Bronchial epithelial cell (primary cell): ENCODE measurements at regions not wholly inside any gene's neighbourhood (a gene's known extent, or its start where the extent isn't known, plus 50 kb on each side); places are given as distances from the start of the nearest gene placed in this dataset.

Source experiments
- DNase-seq: peaks from one replicate; pipeline ENCODE4 v3.0.0-alpha.2; 2010; ENCODE audit warnings: low read depth
- FAIRE-seq: peaks from 2 replicates; lab custom pipeline; 2011; peaks lifted over from hg19 to GRCh38; lab: Jason Lieb, UNC
- H3K27me3 ChIP-seq: 2 replicates; pipeline ENCODE4 v1.5.1; 2011; ENCODE audit warnings: low read length; ENCODE audit not compliant: control insufficient read depth, insufficient read depth
- H3K36me3 ChIP-seq: 2 replicates; pipeline ENCODE4 v1.5.1; 2011; ENCODE audit warnings: low read length; ENCODE audit not compliant: control insufficient read depth, insufficient read depth
- H3K4me3 ChIP-seq: 2 replicates; pipeline ENCODE4 v1.5.1; 2011; ENCODE audit warnings: mild to moderate bottlenecking, low read depth, low read length, control low read depth
- TF ChIP-seq, protein P1 (sequence below): IDR thresholded peaks from 2 replicates; pipeline ENCODE4 v1.5.1; 2011; ENCODE audit warnings: mild to moderate bottlenecking, moderate library complexity, low read length, control low read depth, inconsistent platforms; ENCODE audit not compliant: insufficient read depth, severe bottlenecking

DNA sequence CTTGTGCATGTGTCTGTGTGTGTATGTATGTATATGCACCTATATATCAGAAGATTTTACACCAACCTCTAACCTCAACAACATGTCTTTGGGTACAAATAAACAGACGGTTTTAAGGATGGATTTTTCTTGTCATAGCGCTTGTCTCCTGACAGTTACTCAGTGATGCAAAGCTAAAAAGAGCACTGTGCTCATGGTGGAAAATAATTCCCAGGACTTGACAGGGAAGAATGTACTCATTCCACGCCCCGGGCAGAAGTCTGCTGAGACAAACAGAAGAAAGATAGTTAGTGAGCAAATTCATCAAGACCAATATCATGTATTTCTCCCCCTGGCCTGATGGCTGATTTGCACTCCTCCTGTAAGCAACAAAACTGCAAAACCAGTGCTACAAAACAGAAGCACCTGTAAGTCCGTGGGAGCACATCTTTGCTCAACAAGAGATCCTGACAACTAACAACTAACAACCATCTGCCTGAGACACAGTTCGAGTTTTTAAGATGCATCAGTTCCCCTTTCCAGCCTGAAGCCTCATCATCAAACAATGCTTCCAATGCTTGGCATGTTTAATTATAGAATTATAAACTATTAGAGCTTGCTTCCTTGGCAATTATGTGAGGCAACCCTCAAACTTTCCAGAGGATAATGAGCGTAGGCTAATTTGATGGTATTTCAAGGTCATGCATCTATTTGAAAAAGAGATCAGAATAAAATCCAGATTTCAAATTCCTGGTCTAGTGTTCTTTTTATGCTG lies 812.7 kb upstream of the MIR17HG start:
- TF ChIP-seq, protein P1, sequence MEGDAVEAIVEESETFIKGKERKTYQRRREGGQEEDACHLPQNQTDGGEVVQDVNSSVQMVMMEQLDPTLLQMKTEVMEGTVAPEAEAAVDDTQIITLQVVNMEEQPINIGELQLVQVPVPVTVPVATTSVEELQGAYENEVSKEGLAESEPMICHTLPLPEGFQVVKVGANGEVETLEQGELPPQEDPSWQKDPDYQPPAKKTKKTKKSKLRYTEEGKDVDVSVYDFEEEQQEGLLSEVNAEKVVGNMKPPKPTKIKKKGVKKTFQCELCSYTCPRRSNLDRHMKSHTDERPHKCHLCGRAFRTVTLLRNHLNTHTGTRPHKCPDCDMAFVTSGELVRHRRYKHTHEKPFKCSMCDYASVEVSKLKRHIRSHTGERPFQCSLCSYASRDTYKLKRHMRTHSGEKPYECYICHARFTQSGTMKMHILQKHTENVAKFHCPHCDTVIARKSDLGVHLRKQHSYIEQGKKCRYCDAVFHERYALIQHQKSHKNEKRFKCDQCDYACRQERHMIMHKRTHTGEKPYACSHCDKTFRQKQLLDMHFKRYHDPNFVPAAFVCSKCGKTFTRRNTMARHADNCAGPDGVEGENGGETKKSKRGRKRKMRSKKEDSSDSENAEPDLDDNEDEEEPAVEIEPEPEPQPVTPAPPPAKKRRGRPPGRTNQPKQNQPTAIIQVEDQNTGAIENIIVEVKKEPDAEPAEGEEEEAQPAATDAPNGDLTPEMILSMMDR: no peak
- no peak overlapping the region for H3K4me3 ChIP-seq
- DNase-seq: no peak
- H3K36me3 ChIP-seq: no peaks in the 10 kb centered on the region
- peaks cover 1% of the 10 kb centered on the region for H3K27me3 ChIP-seq
- no peak for FAIRE-seq

DNA sequence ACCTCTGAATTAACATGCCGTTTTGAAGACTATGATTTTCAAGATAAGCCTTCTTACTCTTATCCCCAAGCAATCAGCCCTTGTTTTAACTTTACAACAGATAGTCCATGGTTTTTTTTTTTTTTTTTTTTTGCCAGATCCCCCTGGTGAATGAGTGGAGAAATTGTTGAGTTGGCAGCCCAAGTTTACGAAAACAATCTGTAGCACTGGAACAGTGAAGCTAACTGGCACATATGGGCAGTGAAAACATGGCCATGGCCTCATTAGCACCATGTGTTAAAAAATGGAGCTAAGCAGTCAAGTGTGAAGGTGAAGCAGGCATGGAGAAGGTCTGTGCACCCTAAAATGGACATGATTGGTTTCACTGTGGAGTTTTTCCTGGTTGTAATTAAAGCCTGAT lies 812.1 kb upstream of the MIR17HG start:
- H3K4me3 ChIP-seq: no peak overlapping the region
- peaks cover 1% of the 10 kb centered on the region for H3K27me3 ChIP-seq
- DNase-seq (no peak), FAIRE-seq (no peak)
- TF ChIP-seq, protein P1: no peak
- H3K36me3 ChIP-seq: no peaks in the 10 kb centered on the region

DNA sequence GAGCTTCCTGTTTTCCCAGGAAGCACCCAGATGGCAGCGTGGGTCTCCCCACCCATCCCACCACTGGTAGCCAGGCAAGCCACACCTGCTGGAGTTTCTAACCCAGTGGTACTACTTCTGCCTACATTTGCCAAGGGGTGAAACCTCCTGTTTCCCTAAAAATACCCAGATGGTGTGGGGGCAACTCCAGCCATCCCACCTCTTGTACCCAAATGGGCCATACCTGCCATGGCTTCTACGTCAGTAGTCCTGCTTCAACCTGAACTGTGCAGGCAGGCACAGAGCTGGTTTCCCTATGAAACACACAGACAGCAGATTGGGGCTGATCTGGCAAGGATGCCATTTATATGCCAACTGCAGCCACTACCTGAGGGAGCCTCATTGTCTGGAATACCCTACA lies 809.4 kb upstream of the MIR17HG start:
- Histone ChIP-seq H3K27me3 (peaks cover 1% of the 10 kb centered on the region), H3K36me3 (no peaks in the 10 kb centered on the region), H3K4me3 (no peak overlapping the region)
- FAIRE-seq (no peak), DNase-seq (no peak)
- TF ChIP-seq, protein P1: no peak

DNA sequence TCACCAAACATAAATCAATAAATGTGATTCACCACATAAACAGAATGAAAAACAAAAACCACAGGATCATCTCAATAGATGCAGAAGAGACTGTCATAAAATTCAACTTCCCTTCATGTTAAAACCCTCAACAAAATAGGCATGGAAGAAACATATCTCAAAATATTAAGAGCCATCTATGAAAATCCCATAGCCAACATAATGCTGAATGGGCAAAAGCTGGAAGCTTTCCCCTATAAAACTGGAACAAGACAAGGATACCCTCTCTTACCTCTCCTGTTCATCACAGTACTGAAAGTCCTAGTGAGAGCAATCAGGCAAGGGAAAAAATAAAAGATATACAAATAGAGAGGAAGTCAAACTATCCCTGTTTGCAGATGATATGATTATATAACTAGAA lies 806.1 kb upstream of the MIR17HG start:
- FAIRE-seq: no peak
- no peak for DNase-seq

DNA sequence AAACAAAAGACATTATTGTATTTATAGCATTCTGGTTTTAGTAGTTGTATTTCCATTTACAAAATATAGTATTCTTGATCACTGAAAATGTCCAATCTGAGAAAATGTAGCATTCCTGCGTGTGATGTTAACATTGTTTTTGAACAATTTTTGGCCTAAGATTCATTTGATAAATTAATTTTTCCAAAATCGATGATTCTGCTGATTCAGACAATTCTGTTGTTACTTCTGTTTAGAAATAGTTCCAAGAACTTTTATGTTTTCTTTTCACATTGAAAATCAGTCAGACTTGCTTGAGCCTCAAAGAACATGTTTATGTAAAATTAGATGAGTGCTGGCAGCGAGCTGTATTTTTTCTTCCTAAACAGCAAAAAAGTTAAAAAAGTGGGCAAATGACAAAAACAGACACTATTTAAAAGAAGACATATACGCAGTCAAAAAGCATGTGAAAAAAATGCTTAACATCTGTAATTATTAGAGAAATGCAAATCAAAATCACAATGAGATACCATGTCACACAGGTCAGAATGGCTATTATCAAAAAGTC lies 804.5 kb upstream of the MIR17HG start:
- no peaks in the 10 kb centered on the region for H3K27me3 ChIP-seq
- TF ChIP-seq, protein P1: no peak
- no peak overlapping the region for H3K4me3 ChIP-seq
- H3K36me3 ChIP-seq: no peaks in the 10 kb centered on the region
- no peak for FAIRE-seq
- DNase-seq: no peak

More for the DNA sequence above, 806.1 kb upstream of the MIR17HG start:
- H3K27me3 ChIP-seq: no peaks in the 10 kb centered on the region
- TF ChIP-seq, protein P1: no peak
- H3K36me3 ChIP-seq: no peaks in the 10 kb centered on the region
- H3K4me3 ChIP-seq: no peak overlapping the region
